ENCODE measurements at regions not wholly inside any gene's neighbourhood (a gene's known extent, or its start where the extent isn't known, plus 50 kb on each side); places are given as distances from the start of the nearest gene placed in this dataset.
"Not testable (repeated sequence)": the region's sequence is repeated elsewhere in the genome, so short reads cannot be mapped to it uniquely, and the experiment has no call there.

GRCh38 chr13:37960427-37960826 lies 90.9 kb upstream of the TRPC4 start:
- H3K9me3 Mint-ChIP-seq (ENCODE audit: unreplicated experiment) = no peaks in the 10 kb centered on the region
- no peak overlapping the region for H3K27ac Mint-ChIP-seq (ENCODE audit: unreplicated experiment)
- H3K27me3 Mint-ChIP-seq (ENCODE audit: unreplicated experiment) = peaks cover 2% of the 10 kb centered on the region
- TF ChIP-seq CTCF (IDR thresholded peaks at IDR 0.05; ENCODE audit: partially characterized antibody, unreplicated experiment) = peak; percentile 42
- no peaks in the 10 kb centered on the region for H3K4me1 Mint-ChIP-seq (ENCODE audit: low read depth, unreplicated experiment)
- H3K36me3 Mint-ChIP-seq (ENCODE audit: unreplicated experiment) = no peaks in the 10 kb centered on the region
- no peak for DNase-seq
- no peak overlapping the region for H3K4me3 Mint-ChIP-seq (ENCODE audit: unreplicated experiment)

- Mint-ChIP-seq H3K27me3 (ENCODE audit: unreplicated experiment) (peaks cover 2% of the 10 kb centered on the region), H3K4me3 (ENCODE audit: unreplicated experiment) (no peak overlapping the region), H3K4me1 (ENCODE audit: low read depth, unreplicated experiment) (no peaks in the 10 kb centered on the region), H3K9me3 (ENCODE audit: unreplicated experiment) (no peaks in the 10 kb centered on the region), H3K27ac (ENCODE audit: unreplicated experiment) (no peak overlapping the region), H3K36me3 (ENCODE audit: unreplicated experiment) (no peaks in the 10 kb centered on the region)
- no peak for TF ChIP-seq CTCF (IDR thresholded peaks at IDR 0.05; ENCODE audit: partially characterized antibody, unreplicated experiment)
- DNase-seq = no peak
These were observed 89.7 kb upstream of the TRPC4 start for GRCh38 chr13:37959284-37959683.

- Mint-ChIP-seq H3K36me3 (ENCODE audit: unreplicated experiment) (no peaks in the 10 kb centered on the region), H3K4me3 (ENCODE audit: unreplicated experiment) (no peak overlapping the region), H3K4me1 (ENCODE audit: low read depth, unreplicated experiment) (no peaks in the 10 kb centered on the region), H3K9me3 (ENCODE audit: unreplicated experiment) (no peaks in the 10 kb centered on the region), H3K27ac (ENCODE audit: unreplicated experiment) (no peak overlapping the region), H3K27me3 (ENCODE audit: unreplicated experiment) (peaks cover 2% of the 10 kb centered on the region)
- no peak for DNase-seq
- no peak for TF ChIP-seq CTCF (IDR thresholded peaks at IDR 0.05; ENCODE audit: partially characterized antibody, unreplicated experiment)
These were observed 87.0 kb upstream of the TRPC4 start for GRCh38 chr13:37956536-37956935.

GRCh38 chr13:37954597-37954996 lies 85.0 kb upstream of the TRPC4 start:
- not testable (repeated sequence) for H3K4me1 Mint-ChIP-seq (ENCODE audit: low read depth, unreplicated experiment); H3K9me3 Mint-ChIP-seq (ENCODE audit: unreplicated experiment); H3K4me3 Mint-ChIP-seq (ENCODE audit: unreplicated experiment); DNase-seq; H3K36me3 Mint-ChIP-seq (ENCODE audit: unreplicated experiment); H3K27ac Mint-ChIP-seq (ENCODE audit: unreplicated experiment); H3K27me3 Mint-ChIP-seq (ENCODE audit: unreplicated experiment)

- no peak overlapping the region for H3K27ac Mint-ChIP-seq (ENCODE audit: unreplicated experiment)
- TF ChIP-seq CTCF (IDR thresholded peaks at IDR 0.05; ENCODE audit: partially characterized antibody, unreplicated experiment) = no peak
- no peaks in the 10 kb centered on the region for H3K4me1 Mint-ChIP-seq (ENCODE audit: low read depth, unreplicated experiment)
- H3K4me3 Mint-ChIP-seq (ENCODE audit: unreplicated experiment) = no peak overlapping the region
- no peaks in the 10 kb centered on the region for H3K36me3 Mint-ChIP-seq (ENCODE audit: unreplicated experiment)
- no peak for DNase-seq
- H3K27me3 Mint-ChIP-seq (ENCODE audit: unreplicated experiment) = no peaks in the 10 kb centered on the region
- no peaks in the 10 kb centered on the region for H3K9me3 Mint-ChIP-seq (ENCODE audit: unreplicated experiment)
These were observed 84.6 kb upstream of the TRPC4 start for GRCh38 chr13:37954191-37954590.

- H3K36me3 Mint-ChIP-seq (ENCODE audit: unreplicated experiment) = no peaks in the 10 kb centered on the region
- DNase-seq = no peak
- H3K27me3 Mint-ChIP-seq (ENCODE audit: unreplicated experiment) = no peaks in the 10 kb centered on the region
- TF ChIP-seq CTCF (IDR thresholded peaks at IDR 0.05; ENCODE audit: partially characterized antibody, unreplicated experiment) = no peak
- H3K4me1 Mint-ChIP-seq (ENCODE audit: low read depth, unreplicated experiment) = no peaks in the 10 kb centered on the region
- no peak overlapping the region for H3K4me3 Mint-ChIP-seq (ENCODE audit: unreplicated experiment)
- no peaks in the 10 kb centered on the region for H3K9me3 Mint-ChIP-seq (ENCODE audit: unreplicated experiment)
- H3K27ac Mint-ChIP-seq (ENCODE audit: unreplicated experiment) = no peak overlapping the region
These were observed 84.1 kb upstream of the TRPC4 start for GRCh38 chr13:37953696-37954095.

Measured in glutamatergic neuron (in vitro differentiated cells).